Endodermal cell (in vitro differentiated cells): ENCODE measurements at regions not wholly inside any gene's neighbourhood (a gene's known extent, or its start where the extent isn't known, plus 50 kb on each side); places are given as distances from the start of the nearest gene placed in this dataset.

ENCODE experiments used
- DNase-seq: peaks from one replicate; pipeline ENCODE4 v3.0.0-alpha.2; 2017
- H3K27ac ChIP-seq: 2 replicates; pipeline ENCODE4 v1.5.1; 2013; ENCODE audit warnings: mild to moderate bottlenecking, low read depth, low read length, moderate library complexity
- H3K27me3 ChIP-seq: 2 replicates; pipeline ENCODE4 v1.6.1; 2013; ENCODE audit warnings: mild to moderate bottlenecking, low read length, moderate library complexity; ENCODE audit not compliant: insufficient read depth, control insufficient read depth, poor library complexity, severe bottlenecking
- H3K36me3 ChIP-seq: 2 replicates; pipeline ENCODE4 v1.7.0; 2013; ENCODE audit warnings: mild to moderate bottlenecking, low read length, moderate library complexity; ENCODE audit not compliant: control insufficient read depth, insufficient read depth
- H3K4me1 ChIP-seq: one replicate; pipeline ENCODE4 v1.7.0; 2013; ENCODE audit warnings: low read length; ENCODE audit not compliant: control insufficient read depth, insufficient read depth
- H3K4me3 ChIP-seq: 2 replicates; pipeline ENCODE4 v1.5.1; 2013; ENCODE audit warnings: mild to moderate bottlenecking, low read length, moderate library complexity
- H3K9ac ChIP-seq: 2 replicates; pipeline ENCODE4 v1.6.1; 2013; ENCODE audit warnings: mild to moderate bottlenecking, low read length, moderate library complexity; ENCODE audit not compliant: poor library complexity, severe bottlenecking; ENCODE audit errors: extremely low read depth
- H3K9me3 ChIP-seq: 2 replicates; pipeline ENCODE4 v1.6.1; 2013; ENCODE audit warnings: mild to moderate bottlenecking, low read length, moderate library complexity; ENCODE audit not compliant: control insufficient read depth
- H3K27ac Mint-ChIP-seq: 2 replicates; pipeline ENCODE4 v1.8.0; 2020; ENCODE audit warnings: mixed read lengths
- H3K27me3 Mint-ChIP-seq: 2 replicates; pipeline ENCODE4 v1.8.0; 2021; ENCODE audit warnings: mild to moderate bottlenecking, mixed read lengths; ENCODE audit not compliant: insufficient read depth
- H3K36me3 Mint-ChIP-seq: 2 replicates; pipeline ENCODE4 v1.8.0; 2020; ENCODE audit warnings: low read depth, mixed read lengths
- H3K4me1 Mint-ChIP-seq: 2 replicates; pipeline ENCODE4 v1.8.0; 2020; ENCODE audit warnings: mixed read lengths
- H3K4me3 Mint-ChIP-seq: 2 replicates; pipeline ENCODE4 v1.8.0; 2020; ENCODE audit warnings: mild to moderate bottlenecking, moderate library complexity, mixed read lengths
- H3K9me3 Mint-ChIP-seq: 2 replicates; pipeline ENCODE4 v1.8.0; 2020; ENCODE audit warnings: mild to moderate bottlenecking, mixed read lengths
- CTCF ChIP-seq: fragments of 200-600 bp; sonication (generic); conservative IDR thresholded peaks from 2 replicates; pipeline ENCODE4 v1.5.0; 2021; ENCODE audit warnings: antibody characterized with exemption, mild to moderate bottlenecking
- WGBS, 2 experiments: methylation state at CpG; one replicate each; pipeline versions ENCODE4 v1.1.5 to v1.1.7; 2013; ENCODE audit warnings: missing lambda C conversion rate in 2 of 2, mixed read lengths in 1 of 2; ENCODE audit not compliant: insufficient coverage in 1 of 2, insufficient read length in 1 of 2; 5-methylcytosine and 5-hydroxymethylcytosine counted together

- Mint-ChIP-seq H3K9me3 (no peaks in the 10 kb centered on the region), H3K27me3 (no peaks in the 10 kb centered on the region), H3K27ac (no peak overlapping the region), H3K4me1 (peaks cover 38% of the 10 kb centered on the region), H3K4me3 (no peak overlapping the region), H3K36me3 (no peaks in the 10 kb centered on the region)
- peaks cover 7% of the 10 kb centered on the region for H3K4me1 ChIP-seq
- no peaks in the 10 kb centered on the region for H3K36me3 ChIP-seq
- no peak for DNase-seq
- H3K9ac ChIP-seq: no peak overlapping the region
- no peaks in the 10 kb centered on the region for H3K27me3 ChIP-seq
- no peak overlapping the region for H3K4me3 ChIP-seq
- H3K9me3 ChIP-seq: peaks cover 7% of the 10 kb centered on the region
- no peak for TF ChIP-seq CTCF
- no peak overlapping the region for H3K27ac ChIP-seq
Measured at GRCh38 chr12:74440469-74440868, 97.2 kb upstream of the ATXN7L3B start.

GRCh38 chr12:74441872-74442271 is 95.8 kb upstream of the ATXN7L3B start:
- Mint-ChIP-seq H3K36me3 (no peaks in the 10 kb centered on the region), H3K9me3 (no peaks in the 10 kb centered on the region), H3K27ac (no peak overlapping the region), H3K27me3 (no peaks in the 10 kb centered on the region), H3K4me1 (peaks cover 26% of the 10 kb centered on the region), H3K4me3 (no peak overlapping the region)
- TF ChIP-seq CTCF: no peak
- DNase-seq: peak; percentile 73
- H3K9ac ChIP-seq: no peak overlapping the region
- peaks cover 3% of the 10 kb centered on the region for H3K4me1 ChIP-seq
- no peaks in the 10 kb centered on the region for H3K9me3 ChIP-seq
- no peaks in the 10 kb centered on the region for H3K36me3 ChIP-seq
- no peak overlapping the region for H3K27ac ChIP-seq
- WGBS, 2 experiments: 59 to 60% methylated on average over 1 to 4 of the region's 4 CpGs
- H3K27me3 ChIP-seq: no peaks in the 10 kb centered on the region
- H3K4me3 ChIP-seq: no peak overlapping the region

- 100% methylated on average over 1 of the region's 2 CpGs for WGBS, 2 experiments
- Histone ChIP-seq H3K9me3 (no peaks in the 10 kb centered on the region), H3K9ac (no peak overlapping the region), H3K36me3 (no peaks in the 10 kb centered on the region), H3K4me1 (no peaks in the 10 kb centered on the region), H3K4me3 (no peak overlapping the region), H3K27me3 (no peaks in the 10 kb centered on the region), H3K27ac (no peak overlapping the region)
- DNase-seq: no peak
- Mint-ChIP-seq H3K36me3 (no peaks in the 10 kb centered on the region), H3K27me3 (no peaks in the 10 kb centered on the region), H3K4me1 (peaks cover 7% of the 10 kb centered on the region), H3K4me3 (no peak overlapping the region), H3K9me3 (no peaks in the 10 kb centered on the region), H3K27ac (no peak overlapping the region)
- TF ChIP-seq CTCF: no peak
Measured at GRCh38 chr12:74446466-74446865, 91.2 kb upstream of the ATXN7L3B start.
